Heart left ventricle (tissue), 16 donors: ENCODE measurements at regions not wholly inside any gene's neighbourhood (a gene's known extent, or its start where the extent isn't known, plus 50 kb on each side); places are given as distances from the start of the nearest gene placed in this dataset.
A peak's percentile ranks its signal among the peaks of the same experiment; 100 is the strongest.

ENCODE experiments used
- ATAC-seq, 4 donors: fragments of 200-7000 bp; cut with Tn5 transposase; one replicate each; pipeline ENCODE4 v1.9.1; 2020 to 2022; ENCODE audit warnings: moderate library complexity in 4 of 4, mild to moderate bottlenecking in 3 of 4, moderate number of reproducible peaks in 1 of 4
- DNase-seq, 5 donors: peaks; one replicate each; pipeline ENCODE4 v3.0.0-alpha.2; 2020
- H3K27ac ChIP-seq, 12 donors: fragments of 200-600 bp; sonication (generic) in 4 of 12; one replicate each; pipeline versions ENCODE4 v1.5.0 to v1.8.0; 2016 to 2022; ENCODE audit warnings: mild to moderate bottlenecking in 2 of 12
- H3K27me3 ChIP-seq, 9 donors: fragments of 200-600 bp; sonication (generic) in 2 of 9; one replicate each; pipeline versions ENCODE4 v1.5.1 to v1.8.0; 2016 to 2022; ENCODE audit warnings: mild to moderate bottlenecking in 3 of 9
- H3K36me3 ChIP-seq, 9 donors: fragments of 200-600 bp; sonication (generic) in 2 of 9; one replicate each; pipeline versions ENCODE4 v1.5.0 to v1.8.0; 2018 to 2022; ENCODE audit warnings: mild to moderate bottlenecking in 2 of 9
- H3K4me1 ChIP-seq, 12 donors: fragments of 200-600 bp; sonication (generic) in 4 of 12; one replicate each; pipeline versions ENCODE4 v1.5.0 to v1.8.0; 2016 to 2022; ENCODE audit warnings: mild to moderate bottlenecking in 3 of 12
- H3K4me3 ChIP-seq, 12 donors: fragments of 200-600 bp; sonication (generic) in 4 of 12; one replicate each; pipeline versions ENCODE4 v1.5.0 to v1.8.0; 2017 to 2022; ENCODE audit warnings: mild to moderate bottlenecking in 9 of 12, moderate library complexity in 4 of 12
- H3K9me3 ChIP-seq, 12 donors: fragments of 200-600 bp; sonication (generic) in 4 of 12; one replicate each; pipeline versions ENCODE4 v1.5.0 to v1.8.0; 2016 to 2022; ENCODE audit warnings: mild to moderate bottlenecking in 1 of 12
- CTCF ChIP-seq, 12 donors: fragments of 200-600 bp; sonication (generic) in 4 of 12; IDR thresholded peaks; one replicate each; pipeline versions ENCODE4 v1.5.0 to v1.8.0; 2018 to 2022; ENCODE audit warnings: antibody characterized with exemption in 12 of 12, mild to moderate bottlenecking in 5 of 12
- POLR2A ChIP-seq, 2 donors: fragments of 450-650 bp; IDR thresholded peaks; one replicate each; pipeline ENCODE4 v1.6.1; 2017; ENCODE audit warnings: antibody characterized with exemption in 2 of 2, mild to moderate bottlenecking in 2 of 2, moderate library complexity in 2 of 2
- WGBS, 4 donors: extraction: QIAGEN DNeasy Blood & Tissue Kit in 2 of 4; methylation state at CpG; one replicate each; pipeline versions ENCODE4 v1.1.5 to v1.1.7; 2013 to 2018; 5-methylcytosine and 5-hydroxymethylcytosine counted together
- intact Hi-C, 10 donors: fragments of 100-400 bp; cut with DNase I; formaldehyde crosslinking; loops; one replicate each; pipeline versions ENCODE4 v1.11.1 to v1.14.2; 2022
- donor health status: ischemic (EF 13 %, LVEDD 7.1; RV severe dilation, severe dysfunction).
- donor health status: healthy with polysubstance abuse.
- donor health status: DM: no; HTN: yes; CAD: no.
- donor health status: DM: no; HTN: no; CAD: no.
- donor health status: ischemic (EF 25% LVEDD 6.9; RV normal size, moderate dysfunction).
- donor health status: ischemic (EF 25% LVEDD 5.7; RV mildly dilated, moderate dysfunction).
- donor health status: healthy.
- donor health status: DM: yes; HTN: yes; CAD: no.
- donor health status: ischemic (EF 35%, LVEDD 5.7; RV mildly dilated, moderate dysfunction).
- donor health status: nonischemic (EF 11% LVEDD 7.7; RV severe dilation, severe dysfunction).
- donor health status: DM: yes; HTN: yes; CAD: no.
- donor health status: PGD.
- donor health status: ischemic (EF 29% LVEDD 5.4; RV normal size, mild dysfunction).
- donor health status: nonischemic (EF 23%, LVEDD 6.1; RV moderate dilation, normal function).

GRCh38 chr1:55965981-55966461, 613.3 kb downstream of the PLPP3 start:
- Histone ChIP-seq H3K27ac (no peak overlapping the region), H3K36me3 (no peaks in the 10 kb centered on the region), H3K9me3 (no peaks in the 10 kb centered on the region), H3K4me3 (no peak overlapping the region), H3K27me3 (no peaks in the 10 kb centered on the region), H3K4me1 (peaks cover 0 to 5% (median 0%) of the 10 kb centered on the region in 12 donors)
- ATAC-seq (no peak), DNase-seq (no peak)
- intact Hi-C loops = no loop called here
- 76 to 89% (median 87%) methylated on average over 5 of the region's 5 CpGs for WGBS, 4 donors
- TF ChIP-seq CTCF (IDR thresholded peaks at IDR 0.05) (no peak), POLR2A (IDR thresholded peaks at IDR 0.05) (no peak)

GRCh38 chr1:55962472-55962871, 616.9 kb downstream of the PLPP3 start:
- no peak for ATAC-seq

GRCh38 chr1:55959136-55959548, 620.2 kb downstream of the PLPP3 start:
- Histone ChIP-seq H3K9me3 (no peaks in the 10 kb centered on the region), H3K4me1 (peaks cover 0 to 17% (median 0%) of the 10 kb centered on the region in 12 donors), H3K4me3 (no peak overlapping the region), H3K27me3 (no peaks in the 10 kb centered on the region), H3K27ac (peak overlapping the region in 1 of 12 donors; percentile 3), H3K36me3 (no peaks in the 10 kb centered on the region)
- WGBS, 4 donors = 42 to 57% (median 46%) methylated on average over 3 of the region's 3 CpGs
- DNase-seq (peak in 4 of 5 donors; percentile 26 to 53 (median 42)), ATAC-seq (peak; percentile 68 to 92 (median 74))
- TF ChIP-seq POLR2A (IDR thresholded peaks at IDR 0.05) (no peak), CTCF (IDR thresholded peaks at IDR 0.05) (no peak)
- intact Hi-C loops = no loop called here

More at GRCh38 chr1:55962472-55962871, 616.9 kb downstream of the PLPP3 start:
- WGBS, 4 donors = 95 to 97% (median 95%) methylated on average over 2 of the region's 2 CpGs
- Histone ChIP-seq H3K4me1 (peaks cover 0 to 17% (median 0%) of the 10 kb centered on the region in 12 donors), H3K27me3 (no peaks in the 10 kb centered on the region), H3K27ac (no peak overlapping the region), H3K9me3 (no peaks in the 10 kb centered on the region), H3K36me3 (no peaks in the 10 kb centered on the region), H3K4me3 (no peak overlapping the region)
- DNase-seq = no peak
- intact Hi-C loops = no loop called here
- TF ChIP-seq POLR2A (IDR thresholded peaks at IDR 0.05) (no peak), CTCF (IDR thresholded peaks at IDR 0.05) (no peak)

- H3K9me3 ChIP-seq = peaks cover 0 to under 1% (median 0%) of the 10 kb centered on the region in 12 donors
- H3K27ac ChIP-seq = peak overlapping the region in 1 of 12 donors; percentile 3
- ATAC-seq (no peak), DNase-seq (no peak)
- WGBS, 4 donors = 79 to 87% (median 83%) methylated on average over 2 of the region's 2 CpGs
- H3K27me3 ChIP-seq = no peaks in the 10 kb centered on the region
- H3K4me3 ChIP-seq = no peak overlapping the region
- H3K36me3 ChIP-seq = no peaks in the 10 kb centered on the region
- H3K4me1 ChIP-seq = peaks cover 0 to 17% (median 0%) of the 10 kb centered on the region in 12 donors
- intact Hi-C loops = no loop called here
- TF ChIP-seq CTCF (IDR thresholded peaks at IDR 0.05) (no peak), POLR2A (IDR thresholded peaks at IDR 0.05) (no peak)
These were observed 620.9 kb downstream of the PLPP3 start for GRCh38 chr1:55958498-55958897.
